Epithelial cell of proximal tubule (primary cell): ENCODE measurements at regions not wholly inside any gene's neighbourhood (a gene's known extent, or its start where the extent isn't known, plus 50 kb on each side); places are given as distances from the start of the nearest gene placed in this dataset.
A peak's percentile ranks its signal among the peaks of the same experiment; 100 is the strongest.

Experiments
- DNase-seq: peaks from one replicate; pipeline ENCODE4 v3.0.0-alpha.2; 2011; ENCODE audit warnings: low read depth
- H3K4me3 ChIP-seq: 2 replicates; pipeline ENCODE4 v1.5.1; 2011; ENCODE audit warnings: low read depth, mild to moderate bottlenecking, low read length
- CTCF ChIP-seq: conservative IDR thresholded peaks from 2 replicates; pipeline ENCODE4 v1.5.1; 2012; ENCODE audit warnings: low read depth, mild to moderate bottlenecking, low read length

GRCh38 chr1:157932069-157932468 lies 61.4 kb upstream of the KIRREL1 start:
- TF ChIP-seq CTCF: no peak
- no peak overlapping the region for H3K4me3 ChIP-seq
- DNase-seq: peak; percentile 42

- DNase-seq: no peak
- TF ChIP-seq CTCF: no peak
- no peak overlapping the region for H3K4me3 ChIP-seq
Measured at GRCh38 chr1:157937744-157938143, 55.7 kb upstream of the KIRREL1 start.

- H3K4me3 ChIP-seq: no peak overlapping the region
- no peak for TF ChIP-seq CTCF
- no peak for DNase-seq
Measured at GRCh38 chr1:157941939-157942338, 51.5 kb upstream of the KIRREL1 start.
